Muscle of leg (tissue), 3 donors: ENCODE measurements at regions not wholly inside any gene's neighbourhood (a gene's known extent, or its start where the extent isn't known, plus 50 kb on each side); places are given as distances from the start of the nearest gene placed in this dataset.

Experiments
- DNase-seq: peaks from one replicate; pipeline ENCODE4 v3.0.0; 2013
- H3K27ac ChIP-seq: one replicate; pipeline ENCODE4 v1.5.1; 2013; ENCODE audit warnings: mild to moderate bottlenecking, low read length, control low read depth
- H3K27me3 ChIP-seq: one replicate; pipeline ENCODE4 v1.6.1; 2013; ENCODE audit warnings: low read length; ENCODE audit not compliant: control insufficient read depth, insufficient read depth
- H3K36me3 ChIP-seq: one replicate; pipeline ENCODE4 v1.6.1; 2013; ENCODE audit warnings: low read length; ENCODE audit not compliant: control insufficient read depth, insufficient read depth
- H3K4me1 ChIP-seq: one replicate; pipeline ENCODE4 v1.6.1; 2013; ENCODE audit warnings: low read length; ENCODE audit not compliant: control insufficient read depth, insufficient read depth
- H3K4me3 ChIP-seq: one replicate; pipeline ENCODE4 v1.5.1; 2013; ENCODE audit warnings: low read length, control low read depth
- H3K9me3 ChIP-seq: replicated peaks from 2 replicates; pipeline ENCODE4 v1.6.1; 2013; ENCODE audit warnings: low read depth, low read length; ENCODE audit not compliant: control insufficient read depth
- WGBS: methylation state at CpG from one replicate; pipeline ENCODE4 v1.1.5; 2013; ENCODE audit warnings: missing lambda C conversion rate; ENCODE audit not compliant: insufficient coverage; 5-methylcytosine and 5-hydroxymethylcytosine counted together

DNA sequence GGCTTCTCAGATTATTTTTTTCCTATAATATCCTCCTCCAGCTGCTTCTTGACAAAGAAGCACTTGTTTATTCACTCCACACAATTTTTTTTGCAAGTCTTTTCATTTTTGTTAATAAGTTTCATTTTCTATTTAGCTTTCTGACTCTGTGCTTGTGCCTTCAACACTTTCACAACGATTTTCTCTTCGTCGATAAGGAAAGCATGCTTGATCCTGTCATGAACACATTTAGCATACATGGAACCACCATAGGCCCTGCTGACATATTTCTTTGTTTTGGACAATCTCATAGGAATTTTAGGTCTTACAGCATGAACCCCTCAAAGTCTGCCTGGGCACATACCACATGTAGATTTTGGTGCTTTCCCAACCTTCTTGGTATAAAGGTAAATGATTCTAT, 346.0 kb downstream of the KCNRG start:
- WGBS, result no CpG with 5 or more reads among the region's 3 CpGs
- peaks cover 21% of the 10 kb centered on the region for H3K4me1 ChIP-seq
- no peak overlapping the region for H3K27ac ChIP-seq
- no peaks in the 10 kb centered on the region for H3K27me3 ChIP-seq
- no peak overlapping the region for H3K4me3 ChIP-seq
- H3K36me3 ChIP-seq, result no peaks in the 10 kb centered on the region
- no peak for DNase-seq
- H3K9me3 ChIP-seq, result no peaks in the 10 kb centered on the region

DNA sequence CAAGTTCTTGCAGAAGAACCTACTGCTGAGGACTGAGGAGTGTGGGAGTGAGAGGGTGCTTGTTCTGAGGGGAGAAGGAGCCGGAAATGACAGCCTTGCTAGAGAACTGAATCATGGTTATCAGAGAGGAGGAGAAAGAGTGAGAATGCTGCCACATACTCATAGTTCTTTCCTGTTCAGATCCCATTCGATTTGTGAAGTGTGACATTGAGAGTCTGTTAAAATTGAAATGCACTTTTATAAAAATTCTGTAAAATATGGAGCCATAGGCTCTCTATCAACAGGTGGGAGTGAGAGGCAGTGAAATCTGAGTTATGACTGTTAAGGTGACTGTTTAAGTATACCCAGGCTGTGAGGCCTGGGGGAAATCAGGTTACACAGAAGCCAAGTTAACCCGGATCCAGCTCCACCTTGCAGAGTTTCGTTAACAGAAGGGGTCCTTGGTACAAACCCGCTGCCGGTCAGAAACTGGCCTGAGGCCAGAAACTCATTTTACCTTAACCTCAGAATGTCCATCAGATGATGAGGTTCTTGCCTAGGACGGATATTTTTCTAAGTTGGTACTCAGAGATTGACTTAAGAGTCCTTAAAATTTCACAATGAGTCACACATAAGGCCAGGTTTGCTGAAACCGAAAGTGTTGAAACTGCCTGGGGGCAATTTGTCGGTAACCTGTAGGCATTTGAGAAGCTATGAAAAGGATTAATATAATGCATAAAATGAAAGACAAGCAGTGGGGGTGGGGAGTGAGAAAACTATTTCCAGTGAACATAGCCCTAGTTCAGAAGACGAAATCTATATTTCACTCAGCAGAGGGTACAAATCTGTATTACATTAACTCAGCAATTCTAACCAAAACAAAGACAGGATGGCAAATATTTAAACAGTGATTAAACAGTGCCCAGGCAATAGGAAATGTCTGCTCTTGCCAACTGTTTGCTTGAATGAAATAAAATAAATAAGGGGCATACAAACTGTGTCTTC, 350.5 kb downstream of the KCNRG start:
- 83% methylated on average over 6 of the region's 10 CpGs for WGBS

DNA sequence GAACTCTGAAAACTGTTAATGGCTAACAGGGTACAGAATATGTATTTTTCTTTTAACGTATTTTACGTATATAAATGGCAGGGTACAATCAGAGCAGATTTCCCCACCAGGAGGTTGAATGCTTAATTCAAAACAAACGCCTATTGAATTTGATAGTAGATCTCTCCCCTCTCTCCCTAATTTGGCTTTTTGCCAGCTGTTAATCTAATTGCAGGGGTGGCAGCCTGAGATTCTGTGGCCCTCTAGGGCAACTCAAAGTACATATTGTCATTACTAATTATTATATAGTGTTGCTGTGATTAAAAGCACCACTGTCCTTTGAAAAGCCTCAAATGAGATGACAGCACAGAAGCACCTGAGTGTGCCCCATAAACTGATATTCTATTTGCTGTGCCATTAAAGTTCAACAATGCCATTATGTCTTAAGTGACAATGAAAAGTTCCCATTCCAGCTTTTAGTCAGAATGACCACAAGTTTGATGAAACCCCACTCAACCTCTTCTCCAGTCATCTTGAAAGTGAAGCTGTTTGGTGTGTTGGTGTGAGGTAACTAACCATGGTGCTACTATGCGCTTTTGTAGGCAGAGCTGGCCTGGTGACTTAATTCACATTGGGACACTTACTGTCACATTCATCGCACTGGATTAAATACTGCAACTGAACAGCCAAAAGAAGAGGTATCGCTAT, 351.4 kb downstream of the KCNRG start:
- H3K36me3 ChIP-seq, result no peaks in the 10 kb centered on the region
- no peak for DNase-seq
- no peak overlapping the region for H3K27ac ChIP-seq
- H3K4me1 ChIP-seq, result peaks cover 2% of the 10 kb centered on the region
- H3K9me3 ChIP-seq, result no peaks in the 10 kb centered on the region
- H3K4me3 ChIP-seq, result no peak overlapping the region
- WGBS, result no CpG with 5 or more reads among the region's 6 CpGs
- no peaks in the 10 kb centered on the region for H3K27me3 ChIP-seq

More for the DNA sequence above, 350.5 kb downstream of the KCNRG start:
- H3K9me3 ChIP-seq, result no peaks in the 10 kb centered on the region
- H3K27ac ChIP-seq, result no peak overlapping the region
- H3K27me3 ChIP-seq, result no peaks in the 10 kb centered on the region
- H3K4me3 ChIP-seq, result no peak overlapping the region
- H3K4me1 ChIP-seq, result peaks cover 4% of the 10 kb centered on the region
- DNase-seq, result no peak
- no peaks in the 10 kb centered on the region for H3K36me3 ChIP-seq

DNA sequence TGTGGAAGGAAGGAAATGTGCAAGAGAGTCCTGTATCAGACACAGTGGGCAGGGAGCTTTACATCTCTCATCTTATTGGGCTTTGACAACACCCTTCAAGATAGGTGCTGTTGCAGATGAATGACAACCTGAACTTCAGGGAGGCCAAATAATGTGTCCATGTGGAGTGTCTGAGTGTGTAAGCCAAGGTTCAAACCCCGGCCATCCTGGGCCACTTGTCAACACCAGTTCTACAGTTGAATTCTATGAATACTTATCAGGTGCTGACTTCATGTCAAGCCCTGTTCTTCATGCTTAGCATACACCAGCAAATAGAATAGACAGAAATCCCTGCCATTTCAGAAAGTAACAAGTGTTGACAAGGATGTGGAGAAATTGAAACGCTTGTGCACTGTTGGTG, 354.4 kb downstream of the KCNRG start:
- WGBS, result 60% methylated on average over 1 of the region's 2 CpGs
- H3K9me3 ChIP-seq, result no peaks in the 10 kb centered on the region
- no peak overlapping the region for H3K27ac ChIP-seq

DNA sequence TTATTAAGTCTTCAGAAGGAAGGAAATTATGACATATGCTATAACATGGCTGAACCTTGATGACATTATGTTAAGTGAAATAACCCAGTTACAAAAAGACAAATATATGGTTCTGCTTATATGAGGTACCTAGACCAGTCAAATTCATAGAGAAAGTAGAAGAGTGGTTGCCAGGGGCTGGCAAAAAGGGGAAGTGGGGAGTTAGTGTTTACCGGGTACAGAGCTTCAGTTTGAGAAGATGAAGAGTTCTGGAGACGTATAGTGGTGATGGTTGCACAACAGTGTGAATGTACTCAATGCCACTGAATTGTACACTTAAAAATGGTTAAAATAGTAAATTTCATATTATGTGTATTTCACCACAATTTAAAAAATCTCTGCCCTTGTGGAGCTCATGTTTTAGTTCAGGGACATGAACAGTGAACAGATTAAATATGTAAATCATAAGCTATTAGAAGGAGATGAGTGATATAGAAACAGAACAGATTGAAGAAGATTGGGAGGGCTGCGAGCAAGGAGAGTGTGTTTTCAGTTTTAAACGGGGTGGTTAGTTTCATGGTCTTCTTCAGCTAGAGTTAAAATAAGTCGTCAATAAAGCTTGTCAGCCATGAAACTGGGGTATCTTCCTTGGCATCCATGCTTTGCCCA, 355.2 kb downstream of the KCNRG start:
- Histone ChIP-seq H3K36me3 (no peaks in the 10 kb centered on the region), H3K27ac (no peak overlapping the region), H3K9me3 (no peaks in the 10 kb centered on the region), H3K4me3 (no peak overlapping the region), H3K27me3 (no peaks in the 10 kb centered on the region), H3K4me1 (no peaks in the 10 kb centered on the region)
- DNase-seq, result no peak
- WGBS, result 65% methylated on average over 4 of the region's 5 CpGs

More for the DNA sequence above, 354.4 kb downstream of the KCNRG start:
- H3K27me3 ChIP-seq, result no peaks in the 10 kb centered on the region
- H3K36me3 ChIP-seq, result no peaks in the 10 kb centered on the region
- DNase-seq, result no peak
- no peak overlapping the region for H3K4me3 ChIP-seq
- H3K4me1 ChIP-seq, result no peaks in the 10 kb centered on the region

DNA sequence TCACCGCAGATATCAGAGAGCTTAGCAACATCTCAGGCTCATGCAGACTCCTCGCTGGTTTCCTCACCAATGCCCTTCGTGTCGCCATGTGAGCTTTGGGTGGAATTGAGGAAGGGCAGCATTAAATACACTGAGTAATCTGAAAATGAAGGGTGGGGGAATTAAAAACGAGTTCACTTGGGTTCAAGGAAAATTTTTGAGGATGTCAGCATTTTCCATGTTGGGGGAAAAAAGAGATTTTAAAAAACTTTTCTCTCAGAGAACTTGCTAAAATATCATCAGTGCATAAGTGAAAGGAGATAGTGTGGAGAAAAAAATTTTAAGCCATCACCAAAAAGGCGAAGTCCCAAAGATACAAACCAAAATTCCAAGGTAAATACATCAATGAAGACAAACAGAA, 359.3 kb downstream of the KCNRG start:
- 100% methylated on average over 2 of the region's 6 CpGs for WGBS
- no peaks in the 10 kb centered on the region for H3K36me3 ChIP-seq

DNA sequence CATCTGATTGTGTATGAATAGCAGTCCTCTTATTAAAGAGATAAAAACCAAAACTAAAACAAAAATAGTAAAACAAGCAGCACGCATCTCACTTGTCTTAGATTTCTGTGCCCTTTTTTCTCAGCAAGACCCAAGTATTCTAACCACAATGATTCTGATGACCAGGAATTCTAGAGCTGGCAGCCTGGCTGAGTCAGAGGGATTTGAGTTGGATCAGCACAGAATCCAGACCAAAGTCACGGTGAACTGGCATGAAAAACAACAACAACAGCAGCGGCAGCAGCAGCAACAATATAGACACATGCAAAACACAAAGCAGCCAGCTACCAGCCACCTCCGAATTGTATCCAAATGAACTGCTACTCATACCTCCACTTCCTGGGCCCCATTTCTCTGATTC, 360.5 kb downstream of the KCNRG start:
- Histone ChIP-seq H3K4me1 (no peaks in the 10 kb centered on the region), H3K36me3 (no peaks in the 10 kb centered on the region), H3K27me3 (no peaks in the 10 kb centered on the region), H3K27ac (no peak overlapping the region), H3K4me3 (no peak overlapping the region), H3K9me3 (peaks cover 4% of the 10 kb centered on the region)
- no peak for DNase-seq
- WGBS, result 90% methylated on average over 2 of the region's 4 CpGs

More for the DNA sequence above, 359.3 kb downstream of the KCNRG start:
- no peak overlapping the region for H3K4me3 ChIP-seq
- H3K27ac ChIP-seq, result no peak overlapping the region
- no peaks in the 10 kb centered on the region for H3K4me1 ChIP-seq
- no peak for DNase-seq
- no peaks in the 10 kb centered on the region for H3K9me3 ChIP-seq
- no peaks in the 10 kb centered on the region for H3K27me3 ChIP-seq

DNA sequence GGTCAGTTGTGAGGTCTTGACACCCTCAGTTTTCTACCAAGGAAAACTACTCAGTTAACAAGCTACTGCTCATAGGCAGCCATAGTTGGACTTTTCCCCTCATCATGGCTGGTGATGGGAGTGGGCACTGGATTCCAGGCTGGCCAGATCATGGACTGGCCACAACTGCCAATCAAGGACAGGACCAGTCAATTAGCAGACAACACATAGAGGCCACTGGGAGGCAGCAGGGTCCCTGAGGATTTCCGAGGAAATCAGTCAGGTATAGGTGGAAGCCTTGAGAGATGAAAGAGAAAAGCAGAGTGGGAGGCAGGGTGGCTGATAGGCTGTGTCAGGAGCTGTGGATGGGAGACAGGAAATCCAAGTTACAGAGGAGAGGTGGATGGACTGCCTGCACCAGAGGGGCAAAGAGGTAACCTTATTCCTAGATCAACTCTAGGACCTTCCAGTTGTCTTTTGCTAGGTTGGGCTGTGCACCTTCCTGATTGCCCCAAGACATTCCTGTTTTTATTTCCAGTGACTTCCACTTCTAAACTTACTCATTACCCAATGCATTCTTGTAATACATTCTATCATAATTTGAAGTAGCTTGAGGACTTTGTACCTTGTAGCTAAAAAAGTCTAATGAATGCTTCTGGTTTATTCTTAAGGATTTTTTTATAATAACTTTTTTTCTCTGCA, 361.8 kb downstream of the KCNRG start:
- no peaks in the 10 kb centered on the region for H3K4me1 ChIP-seq
- peaks cover 10% of the 10 kb centered on the region for H3K9me3 ChIP-seq
- H3K27me3 ChIP-seq, result no peaks in the 10 kb centered on the region
- no peaks in the 10 kb centered on the region for H3K36me3 ChIP-seq
- 38% methylated on average over 1 of the region's 1 CpG for WGBS
- no peak overlapping the region for H3K4me3 ChIP-seq
- H3K27ac ChIP-seq, result no peak overlapping the region
- DNase-seq, result no peak

DNA sequence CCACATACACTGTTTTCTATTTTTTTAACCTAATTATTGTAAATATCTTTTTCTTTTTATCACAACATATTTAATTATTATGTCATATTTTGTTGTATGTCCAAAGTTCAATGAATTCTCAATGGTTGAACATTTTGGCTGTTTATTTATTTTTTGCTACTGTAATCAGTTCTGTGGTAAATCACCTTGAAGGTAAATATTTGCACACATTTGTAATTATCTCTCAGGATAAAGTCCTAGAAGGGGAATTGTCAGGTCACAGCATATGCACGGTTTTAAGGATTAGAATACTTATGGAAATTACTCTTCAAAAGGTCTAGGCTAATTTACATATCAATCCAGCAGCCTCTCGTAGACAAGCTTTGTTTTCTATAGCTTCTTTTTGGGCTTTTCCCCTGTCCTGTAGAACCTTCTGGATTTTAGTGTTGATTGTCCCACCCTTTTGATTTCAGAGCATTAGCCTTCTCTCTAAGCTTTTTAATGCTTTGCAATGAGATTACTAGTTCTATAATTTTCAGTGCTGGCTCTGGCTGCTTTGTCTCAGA, 362.6 kb downstream of the KCNRG start:
- no peaks in the 10 kb centered on the region for H3K4me1 ChIP-seq
- no peak overlapping the region for H3K4me3 ChIP-seq
- no peaks in the 10 kb centered on the region for H3K27me3 ChIP-seq
- H3K9me3 ChIP-seq, result peaks cover 10% of the 10 kb centered on the region
- no peak for DNase-seq
- WGBS, result no CpG with 5 or more reads among the region's 2 CpGs
- no peaks in the 10 kb centered on the region for H3K36me3 ChIP-seq
- no peak overlapping the region for H3K27ac ChIP-seq
